Keratinocyte (primary cell): ENCODE measurements at regions not wholly inside any gene's neighbourhood (a gene's known extent, or its start where the extent isn't known, plus 50 kb on each side); places are given as distances from the start of the nearest gene placed in this dataset.

Experiments used
- EZH2 ChIP-seq: IDR thresholded peaks from one replicate; pipeline ENCODE4 v1.6.1; 2012; ENCODE audit warnings: inconsistent platforms, mild to moderate bottlenecking, low read length, moderate library complexity
- TF ChIP-seq, protein P1 (sequence below), 3 experiments: IDR thresholded peaks in 1 of 3; conservative IDR thresholded peaks in 1 of 3; optimal IDR thresholded peaks in 1 of 3; 2 replicates in 2 of 3; 3 replicates in 1 of 3; pipeline versions ENCODE3 to v1.5.1; 2011; ENCODE audit warnings: low read length in 3 of 3, mild to moderate bottlenecking in 3 of 3, moderate library complexity in 2 of 3, control low read depth in 1 of 3, inconsistent platforms in 1 of 3; ENCODE audit not compliant: insufficient read depth in 2 of 3; ENCODE audit errors: extremely low read depth in 1 of 3

DNA sequence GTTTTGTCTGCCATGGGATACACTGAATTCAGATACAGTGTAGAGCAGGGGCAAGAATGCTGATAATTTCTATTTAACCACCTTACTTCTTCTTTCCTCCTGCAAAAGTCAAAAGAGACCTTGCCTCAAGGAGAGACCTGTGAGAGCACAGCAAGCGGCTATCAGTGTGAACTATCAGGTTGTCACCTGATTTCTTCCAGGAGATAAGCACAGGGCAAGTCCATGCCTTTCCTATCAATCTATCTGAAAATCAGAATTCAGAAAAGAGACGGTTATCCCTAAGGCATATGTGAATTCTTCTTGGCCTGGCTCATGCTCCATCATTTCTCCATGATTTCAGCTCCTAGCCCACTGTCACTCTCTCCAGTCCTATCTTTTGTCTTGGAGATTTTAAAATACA, 128.9 kb upstream of the CCND2 start:
- TF ChIP-seq, protein P1, sequence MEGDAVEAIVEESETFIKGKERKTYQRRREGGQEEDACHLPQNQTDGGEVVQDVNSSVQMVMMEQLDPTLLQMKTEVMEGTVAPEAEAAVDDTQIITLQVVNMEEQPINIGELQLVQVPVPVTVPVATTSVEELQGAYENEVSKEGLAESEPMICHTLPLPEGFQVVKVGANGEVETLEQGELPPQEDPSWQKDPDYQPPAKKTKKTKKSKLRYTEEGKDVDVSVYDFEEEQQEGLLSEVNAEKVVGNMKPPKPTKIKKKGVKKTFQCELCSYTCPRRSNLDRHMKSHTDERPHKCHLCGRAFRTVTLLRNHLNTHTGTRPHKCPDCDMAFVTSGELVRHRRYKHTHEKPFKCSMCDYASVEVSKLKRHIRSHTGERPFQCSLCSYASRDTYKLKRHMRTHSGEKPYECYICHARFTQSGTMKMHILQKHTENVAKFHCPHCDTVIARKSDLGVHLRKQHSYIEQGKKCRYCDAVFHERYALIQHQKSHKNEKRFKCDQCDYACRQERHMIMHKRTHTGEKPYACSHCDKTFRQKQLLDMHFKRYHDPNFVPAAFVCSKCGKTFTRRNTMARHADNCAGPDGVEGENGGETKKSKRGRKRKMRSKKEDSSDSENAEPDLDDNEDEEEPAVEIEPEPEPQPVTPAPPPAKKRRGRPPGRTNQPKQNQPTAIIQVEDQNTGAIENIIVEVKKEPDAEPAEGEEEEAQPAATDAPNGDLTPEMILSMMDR (optimal IDR thresholded peaks at IDR 0.05 in 1 of 3, IDR thresholded peaks at IDR 0.05 in 1 of 3, conservative IDR thresholded peaks at IDR 0.05 in 1 of 3; ENCODE audit: extremely low read depth in 1 of 3, insufficient read depth in 2 of 3, low read length in 3 of 3) = no peak
- TF ChIP-seq EZH2 = no peak
